Right renal pelvis (tissue), 4 donors: ENCODE measurements at regions not wholly inside any gene's neighbourhood (a gene's known extent, or its start where the extent isn't known, plus 50 kb on each side); places are given as distances from the start of the nearest gene placed in this dataset.

ENCODE experiments used
- DNase-seq, 4 donors: peaks; one replicate each; pipeline ENCODE4 v3.0.0-alpha.2; 2013; ENCODE audit warnings: low read depth in 4 of 4, low spot score in 3 of 4, missing footprints in 1 of 4

DNA sequence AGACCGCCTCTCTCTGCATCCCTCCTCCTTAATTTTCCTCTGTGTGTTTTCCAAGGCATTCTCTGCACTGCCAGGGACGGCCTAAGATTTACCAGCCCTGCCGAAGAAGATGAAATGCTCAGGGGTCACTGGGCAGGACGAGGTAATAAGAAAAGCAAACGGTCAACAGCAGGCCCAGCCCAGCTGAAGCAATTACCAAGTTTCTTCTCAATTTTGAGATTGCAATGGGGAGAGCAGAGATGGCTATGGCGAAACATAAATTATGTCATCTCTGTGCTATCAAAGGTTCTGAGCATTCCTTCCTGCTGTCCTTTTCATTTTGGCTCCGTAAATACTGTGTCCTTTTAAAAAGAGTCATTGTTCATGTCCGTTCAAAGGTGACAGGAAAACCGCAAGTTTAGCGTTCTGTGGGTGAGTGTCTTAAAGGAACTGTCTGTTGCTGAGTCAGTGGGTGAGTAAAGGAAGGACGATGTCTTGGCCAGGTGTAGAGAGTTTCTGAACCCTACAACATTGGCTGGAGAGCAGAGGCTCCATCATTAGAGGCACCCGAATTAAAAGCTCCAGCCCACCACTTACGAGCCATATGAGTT, 753.9 kb upstream of the EEF2KMT start:
- DNase-seq = no peak

GRCh38 chr16:5850632-5851392, 753.2 kb upstream of the EEF2KMT start:
- no peak for DNase-seq

DNA sequence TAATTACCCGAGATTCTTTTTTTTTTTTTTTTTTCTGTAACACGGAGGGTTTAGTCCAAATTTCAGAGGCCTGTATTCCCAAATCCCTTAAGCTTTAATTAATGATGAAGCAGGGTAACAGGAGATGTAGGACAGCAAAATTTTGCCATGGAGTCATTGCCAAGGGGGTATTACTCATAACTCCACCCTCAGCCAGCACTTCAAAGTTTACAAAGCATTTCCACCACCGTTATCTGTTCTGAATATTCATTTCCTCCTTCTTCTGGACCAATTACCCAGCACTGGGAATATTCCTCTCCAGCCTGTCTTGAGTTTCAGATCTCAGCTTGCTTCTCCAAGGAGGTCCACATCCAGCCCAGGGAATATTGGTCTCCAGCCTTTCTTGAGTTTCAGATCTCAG, 747.5 kb upstream of the EEF2KMT start:
- DNase-seq = no peak

GRCh38 chr16:5841974-5842373, 744.4 kb upstream of the EEF2KMT start:
- DNase-seq = no peak

GRCh38 chr16:5838725-5839124, 741.1 kb upstream of the EEF2KMT start:
- DNase-seq = no peak

DNA sequence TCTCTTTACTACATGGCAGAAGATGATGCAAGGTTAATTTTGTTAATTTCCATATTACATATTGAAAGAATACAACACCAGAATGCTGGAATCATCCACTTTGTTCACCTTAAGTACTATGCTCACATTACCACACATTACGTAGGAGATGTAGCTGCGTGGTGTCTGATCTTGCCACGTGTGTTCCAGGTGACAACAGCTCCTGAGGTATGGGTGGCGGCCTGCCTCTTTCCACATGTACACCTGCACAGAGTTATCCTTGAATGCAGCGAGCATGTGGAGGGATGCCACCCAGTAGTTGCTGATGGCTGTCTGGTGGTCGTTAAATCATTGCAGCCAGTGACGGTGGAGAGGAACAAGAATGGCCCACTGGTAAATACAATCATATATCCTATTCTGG, 740.5 kb upstream of the EEF2KMT start:
- no peak for DNase-seq

GRCh38 chr16:5837007-5837670, 739.5 kb upstream of the EEF2KMT start:
- no peak for DNase-seq

GRCh38 chr16:5835876-5836275, 738.3 kb upstream of the EEF2KMT start:
- no peak for DNase-seq

- DNase-seq = no peak
These were observed 728.7 kb upstream of the EEF2KMT start for GRCh38 chr16:5826332-5826731.

- no peak for DNase-seq
These were observed 722.9 kb upstream of the EEF2KMT start for GRCh38 chr16:5820472-5820871.

GRCh38 chr16:5815570-5816237, 718.1 kb upstream of the EEF2KMT start:
- DNase-seq = no peak

DNA sequence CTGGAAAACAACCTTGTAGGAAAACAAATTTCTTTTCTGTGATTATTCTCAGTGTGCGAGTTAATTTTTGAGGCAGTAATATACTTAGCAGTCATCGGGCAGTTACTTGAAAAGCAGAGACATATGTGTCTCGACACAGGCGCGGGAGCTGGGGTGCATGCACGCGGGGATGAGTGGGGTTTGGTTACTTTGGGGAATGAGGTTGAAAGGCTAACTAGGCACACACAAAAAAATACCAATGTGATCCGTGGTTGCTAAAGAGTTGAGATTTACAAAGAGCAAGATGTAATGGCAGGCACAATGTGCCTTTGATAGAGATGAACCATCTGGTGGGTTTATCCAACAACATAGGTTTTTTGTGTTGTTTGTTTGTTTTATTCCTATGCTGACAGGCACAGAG, 703.8 kb upstream of the EEF2KMT start:
- DNase-seq = no peak

DNA sequence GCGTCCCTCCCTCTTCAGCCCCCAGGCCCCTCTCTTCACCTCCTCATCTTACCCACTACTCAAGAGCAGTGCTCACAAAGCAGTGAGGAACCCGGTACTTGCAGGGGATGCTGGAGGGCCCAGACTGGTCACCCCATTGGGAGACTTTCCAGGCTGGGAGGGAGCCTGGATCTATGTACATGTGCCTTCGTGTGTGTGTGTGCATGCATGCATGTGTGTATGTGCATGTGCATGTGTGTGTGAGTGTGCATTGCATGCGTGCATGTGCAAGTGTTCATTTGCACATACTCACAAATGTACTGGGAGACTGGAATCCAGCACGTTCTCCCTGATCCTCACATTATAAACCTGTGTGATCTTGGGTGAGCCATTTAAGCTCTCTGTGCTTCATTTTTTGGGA, 696.0 kb upstream of the EEF2KMT start:
- no peak for DNase-seq

DNA sequence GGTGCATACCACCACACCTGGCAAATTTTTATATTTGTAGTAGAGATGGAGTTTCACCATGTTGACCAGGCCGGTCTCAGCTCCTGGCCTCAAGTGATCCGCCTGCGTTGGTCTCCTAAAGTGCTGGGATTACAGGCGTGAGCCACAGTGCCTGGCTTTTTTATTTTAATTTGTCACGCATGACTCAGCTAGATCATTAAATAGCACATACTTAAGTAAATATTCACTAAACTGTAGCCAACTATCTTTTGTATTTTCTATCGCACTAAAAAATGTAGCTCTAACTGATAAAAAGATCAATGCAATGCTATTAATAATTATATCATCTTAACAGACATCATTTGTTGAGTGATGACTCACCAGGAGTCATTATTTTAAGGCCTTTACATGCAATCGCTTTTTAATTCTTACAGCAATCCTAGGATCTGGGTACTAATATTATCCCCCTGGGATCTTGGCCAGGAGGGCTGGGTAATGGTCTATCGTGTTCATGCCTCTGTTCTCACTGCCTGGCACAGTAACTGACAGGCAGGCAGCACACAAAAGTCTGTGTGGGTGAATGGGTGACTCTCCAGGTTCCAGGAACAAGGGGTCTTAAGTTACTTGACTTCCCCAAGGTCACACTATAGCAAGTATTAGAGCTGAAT, 693.5 kb upstream of the EEF2KMT start:
- DNase-seq = no peak

DNA sequence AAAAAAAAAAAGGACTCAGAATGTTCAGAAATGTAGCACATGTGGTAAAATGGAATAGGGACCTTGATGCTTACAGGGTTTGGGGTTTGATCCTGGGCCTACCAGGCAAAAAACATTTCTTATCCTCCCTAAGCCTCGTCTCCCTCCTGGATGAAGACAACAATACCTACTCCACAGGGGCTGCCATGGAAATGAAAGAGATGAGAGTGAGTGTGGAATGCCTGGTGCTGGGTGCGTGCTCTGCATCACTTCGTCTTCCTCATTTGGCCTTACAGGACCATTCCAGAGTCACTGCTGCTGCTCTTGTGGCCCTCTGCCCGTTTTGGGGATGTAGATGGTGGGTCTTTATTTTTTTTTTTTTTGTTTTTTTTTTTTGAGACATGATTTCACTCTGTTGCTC, 692.9 kb upstream of the EEF2KMT start:
- no peak for DNase-seq

- no peak for DNase-seq
These were observed 691.4 kb upstream of the EEF2KMT start for GRCh38 chr16:5789033-5789432.

- DNase-seq = no peak
These were observed 683.8 kb upstream of the EEF2KMT start for GRCh38 chr16:5781436-5781835.

DNA sequence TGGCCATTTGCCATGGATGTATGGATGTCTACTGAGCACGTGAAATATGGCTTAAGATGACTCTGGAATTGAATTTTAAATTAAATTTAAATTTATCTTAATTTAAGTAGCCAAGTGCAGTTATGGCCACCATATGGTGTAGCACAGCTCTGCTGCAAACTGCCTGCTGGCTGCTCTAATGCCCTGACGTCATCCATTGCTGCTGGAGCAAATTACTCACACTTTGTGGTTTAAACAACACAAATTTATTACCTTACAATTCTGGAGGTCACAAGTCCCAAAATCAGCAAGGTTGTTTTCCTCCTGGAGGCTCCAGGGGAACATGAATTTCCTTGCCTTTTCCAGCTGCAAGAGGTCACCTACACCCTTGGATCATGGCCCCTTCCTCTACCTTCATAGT, 679.3 kb upstream of the EEF2KMT start:
- no peak for DNase-seq

DNA sequence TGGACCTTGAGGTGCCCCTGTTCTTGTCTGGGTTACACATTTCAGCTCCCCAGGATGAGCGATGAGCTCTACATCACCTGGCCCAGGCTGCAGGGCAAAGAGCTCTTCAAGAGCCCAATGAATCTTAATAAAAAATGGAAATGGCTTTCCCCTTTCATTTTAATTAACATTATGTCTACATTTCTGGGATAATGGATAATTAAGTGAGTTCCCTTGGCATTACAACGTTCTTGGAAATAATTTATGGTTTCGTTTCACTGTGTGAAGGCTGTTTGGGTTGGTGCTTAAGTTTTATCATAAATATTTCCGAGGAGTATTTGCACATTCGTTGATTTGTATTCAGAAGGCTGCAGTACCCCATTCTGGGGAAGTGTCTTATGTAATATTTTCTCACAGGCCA, 678.3 kb upstream of the EEF2KMT start:
- DNase-seq = no peak

DNA sequence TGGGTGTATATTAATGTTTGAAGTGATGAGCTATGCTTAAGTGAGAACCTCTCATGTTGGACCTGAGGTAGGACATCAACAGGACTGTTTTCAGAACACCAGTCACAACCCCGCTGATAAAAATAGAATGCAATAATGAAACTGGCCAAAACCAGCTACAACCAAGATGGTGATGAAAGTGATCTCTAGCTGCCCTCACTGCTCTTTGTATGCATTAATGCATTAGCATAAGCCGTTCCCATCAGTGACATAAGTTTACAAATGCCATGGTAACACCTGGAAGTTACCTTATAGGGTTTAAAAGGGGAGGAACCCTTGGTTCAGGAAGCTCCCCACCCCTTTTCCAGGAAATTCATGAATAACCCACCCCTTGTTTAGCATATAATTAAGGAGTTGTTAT, 672.5 kb upstream of the EEF2KMT start:
- DNase-seq = no peak

- DNase-seq = no peak
These were observed 671.9 kb upstream of the EEF2KMT start for GRCh38 chr16:5769513-5769912.
